IMR-90 (cell line): ENCODE measurements at regions not wholly inside any gene's neighbourhood (a gene's known extent, or its start where the extent isn't known, plus 50 kb on each side); places are given as distances from the start of the nearest gene placed in this dataset.
"Not testable (repeated sequence)": the region's sequence is repeated elsewhere in the genome, so short reads cannot be mapped to it uniquely, and the experiment has no call there.

Source experiments
- ATAC-seq: fragments of 200-7000 bp; cut with Tn5 transposase; 2 replicates; pipeline ENCODE4 v1.9.1; 2020; ENCODE audit warnings: low read depth, mild to moderate bottlenecking, moderate library complexity
- BruUV-seq: library from RNA; stranded (reverse); fragments of 400-500 nt; replicated peaks from 2 replicates; lab custom pipeline; 2021; lab: Mats Ljungman, UMichigan
- CTCF ChIA-PET: fragments of 300-600 bp; formaldehyde crosslinking; extraction: SDS; loops from one replicate; lab custom pipeline; 2021; ENCODE audit warnings: antibody characterized with exemption; lab: Yijun Ruan, JAX
- POLR2A ChIA-PET: fragments of 300-600 bp; sonication (Branson Sonifier 250); formaldehyde crosslinking; loops from one replicate; lab custom pipeline; 2022; ENCODE audit warnings: antibody characterized with exemption; ENCODE audit not compliant: unreplicated experiment; lab: Charles Lee
- DNase-seq: peaks from one replicate; pipeline ENCODE4 v3.0.0; 2013
- H2AFZ ChIP-seq: replicated peaks from 2 replicates; pipeline ENCODE3; 2013; ENCODE audit warnings: low read length, mild to moderate bottlenecking; ENCODE audit not compliant: poor library complexity
- H2AK5ac ChIP-seq: 2 replicates; pipeline ENCODE4 v1.6.1; 2013; ENCODE audit warnings: low read depth, low read length, inconsistent platforms
- H2AK9ac ChIP-seq: replicated peaks from 2 replicates; pipeline ENCODE3; 2013; ENCODE audit warnings: mild to moderate bottlenecking, low read depth, low read length, moderate library complexity; ENCODE audit not compliant: poor library complexity
- H2BK120ac ChIP-seq: 2 replicates; pipeline ENCODE4 v1.6.1; 2013; ENCODE audit warnings: low read depth, low read length, inconsistent platforms
- H2BK15ac ChIP-seq: 3 replicates; pipeline ENCODE4 v1.6.1; 2013; ENCODE audit warnings: low read depth, low read length, inconsistent platforms
- H2BK20ac ChIP-seq: 2 replicates; pipeline ENCODE4 v1.6.1; 2013; ENCODE audit warnings: low read depth, mild to moderate bottlenecking, inconsistent platforms, low read length, moderate library complexity
- H2BK5ac ChIP-seq: 2 replicates; pipeline ENCODE4 v1.6.1; 2013; ENCODE audit warnings: mild to moderate bottlenecking, low read depth, low read length, inconsistent platforms; ENCODE audit not compliant: poor library complexity, severe bottlenecking
- H3K14ac ChIP-seq: replicated peaks from 2 replicates; pipeline ENCODE4 v1.6.1; 2013; ENCODE audit warnings: low read depth, low read length, inconsistent platforms
- H3K18ac ChIP-seq: 2 replicates; pipeline ENCODE4 v1.6.1; 2013; ENCODE audit warnings: low read depth, low read length, control low read depth
- H3K23ac ChIP-seq: 2 replicates; pipeline ENCODE4 v1.6.1; 2013; ENCODE audit warnings: low read depth, low read length, inconsistent platforms
- H3K27ac ChIP-seq: 2 replicates; pipeline ENCODE4 v1.5.1; 2013; ENCODE audit warnings: mild to moderate bottlenecking, control low read depth, low read length; ENCODE audit not compliant: insufficient read depth
- H3K27me3 ChIP-seq: 2 replicates; pipeline ENCODE4 v1.6.1; 2013; ENCODE audit warnings: low read length; ENCODE audit not compliant: control insufficient read depth, insufficient read depth
- H3K36me3 ChIP-seq: 2 replicates; pipeline ENCODE4 v1.6.1; 2013; ENCODE audit warnings: low read length, mixed read lengths; ENCODE audit not compliant: control insufficient read depth, insufficient read depth
- H3K4ac ChIP-seq: 2 replicates; pipeline ENCODE4 v1.6.1; 2013; ENCODE audit warnings: low read depth, low read length, inconsistent platforms
- H3K4me1 ChIP-seq: 2 replicates; pipeline ENCODE4 v1.6.1; 2013; ENCODE audit warnings: low read length, mixed read lengths; ENCODE audit not compliant: control insufficient read depth, insufficient read depth
- H3K4me2 ChIP-seq: 2 replicates; pipeline ENCODE4 v1.6.1; 2013; ENCODE audit warnings: low read depth, mild to moderate bottlenecking, control low read depth, low read length, moderate library complexity
- H3K4me3 ChIP-seq: 2 replicates; pipeline ENCODE4 v1.5.1; 2013; ENCODE audit warnings: low read depth, mild to moderate bottlenecking, control low read depth, low read length, moderate library complexity; ENCODE audit not compliant: insufficient read depth
- H3K56ac ChIP-seq: 2 replicates; pipeline ENCODE4 v1.6.1; 2013; ENCODE audit warnings: low read length, inconsistent platforms; ENCODE audit not compliant: insufficient read depth; ENCODE audit errors: extremely low read depth
- H3K79me1 ChIP-seq, 2 experiments: 2 replicates each; pipeline ENCODE4 v1.6.1; 2013; ENCODE audit warnings: low read length in 2 of 2, inconsistent platforms in 1 of 2, low read depth in 1 of 2
- H3K9ac ChIP-seq: 2 replicates; pipeline ENCODE4 v1.6.1; 2013; ENCODE audit warnings: low read depth, low read length, control low read depth
- H3K9me1 ChIP-seq: 2 replicates; pipeline ENCODE4 v1.6.1; 2013; ENCODE audit warnings: low read length, inconsistent platforms; ENCODE audit not compliant: insufficient read depth
- H3K9me3 ChIP-seq: 2 replicates; pipeline ENCODE4 v1.6.1; 2013; ENCODE audit warnings: low read length; ENCODE audit not compliant: control insufficient read depth, insufficient read depth
- H4K20me1 ChIP-seq: 2 replicates; pipeline ENCODE4 v1.6.1; 2013; ENCODE audit warnings: low read length, inconsistent platforms; ENCODE audit not compliant: insufficient read depth
- H4K5ac ChIP-seq: 2 replicates; pipeline ENCODE4 v1.6.1; 2013; ENCODE audit warnings: mild to moderate bottlenecking, low read depth, low read length, control low read depth
- H4K8ac ChIP-seq, 2 experiments: 2 replicates each; pipeline ENCODE4 v1.6.1; 2013; ENCODE audit warnings: low read depth in 2 of 2, low read length in 2 of 2, control low read depth in 1 of 2, inconsistent platforms in 1 of 2
- H4K91ac ChIP-seq: 2 replicates; pipeline ENCODE4 v1.6.1; 2013; ENCODE audit warnings: low read depth, low read length, inconsistent platforms; ENCODE audit not compliant: insufficient read depth
- ELK1 ChIP-seq: fragments of 150-350 bp; IDR thresholded peaks from 2 replicates; pipeline ENCODE4 v1.6.1; 2016; ENCODE audit warnings: low read depth, mild to moderate bottlenecking, low read length, moderate library complexity, borderline replicate concordance
- FOS ChIP-seq: fragments of 150-350 bp; IDR thresholded peaks from 2 replicates; pipeline ENCODE4 v1.6.1; 2016; ENCODE audit warnings: low read depth, low read length
- RAD21 ChIP-seq: IDR thresholded peaks from 2 replicates; pipeline ENCODE4 v1.6.1; 2012; ENCODE audit warnings: low read length, improper control_type of control experiment
- USF2 ChIP-seq: fragments of 150-350 bp; IDR thresholded peaks from 2 replicates; pipeline ENCODE4 v1.6.1; 2017; ENCODE audit warnings: mild to moderate bottlenecking, antibody characterized with exemption, low read length, low read depth
- WGBS, 2 experiments: methylation state at CpG; one replicate each; pipeline versions ENCODE4 v1.1.5 to v1.1.7; 2013; ENCODE audit warnings: missing lambda C conversion rate in 2 of 2; ENCODE audit not compliant: insufficient read length in 1 of 2; ENCODE audit errors: extremely low coverage in 2 of 2; 5-methylcytosine and 5-hydroxymethylcytosine counted together
- dilution Hi-C: fragments of 300-500 bp; cut with HindIII; formaldehyde crosslinking; loops from one replicate; pipeline ENCODE4 v1.14.3; 2018; ENCODE audit warnings: low sequenced_read_pairs; ENCODE audit not compliant: unreplicated experiment
- in situ Hi-C: fragments of 300-500 bp; cut with MboI; formaldehyde crosslinking; loops from 3 replicates; pipeline ENCODE4 v1.14.3; 2019; ENCODE audit warnings: low sequenced_read_pairs, inconsistent platforms, mixed read lengths
- intact Hi-C: fragments of 100-400 bp; cut with micrococcal nuclease; formaldehyde crosslinking; loops from 2 replicates; pipeline ENCODE4 v1.10.0; 2022

GRCh38 chrX:150119323-150119722 lies 181.0 kb upstream of the EOLA2 start:
- no TSS peak for BruUV-seq

DNA sequence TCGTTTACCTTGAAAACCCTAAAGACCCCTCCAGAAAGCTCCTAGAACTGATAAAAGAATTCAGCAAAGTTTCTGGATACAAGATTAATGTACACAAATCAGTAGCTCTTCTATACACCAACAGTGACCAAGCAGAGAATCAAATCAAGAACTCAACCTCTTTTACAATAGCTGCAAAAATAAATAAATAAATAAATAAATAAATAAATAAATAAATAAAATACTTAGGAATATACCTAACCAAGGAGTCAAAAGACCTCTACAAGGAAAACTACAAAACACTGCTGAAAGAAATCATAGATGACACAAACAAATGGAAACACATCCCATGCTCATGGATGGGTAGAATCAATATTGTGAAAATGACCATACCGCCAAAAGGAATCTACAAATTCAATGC lies 186.8 kb upstream of the EOLA2 start:
- ATAC-seq, H2BK15ac ChIP-seq, H4K20me1 ChIP-seq, H2BK5ac ChIP-seq, POLR2A ChIA-PET, H3K27ac ChIP-seq, H3K56ac ChIP-seq, H2AK9ac ChIP-seq, H2BK20ac ChIP-seq, in situ Hi-C loops, H3K23ac ChIP-seq, H4K8ac ChIP-seq, intact Hi-C loops, H2AK5ac ChIP-seq, H4K91ac ChIP-seq, H3K27me3 ChIP-seq, H3K4me2 ChIP-seq, H2AFZ ChIP-seq, H4K5ac ChIP-seq, DNase-seq, H3K14ac ChIP-seq, H3K9ac ChIP-seq, CTCF ChIA-PET, H3K36me3 ChIP-seq, dilution Hi-C loops, BruUV-seq, H3K79me1 ChIP-seq, H2BK120ac ChIP-seq, H3K4ac ChIP-seq, H3K9me1 ChIP-seq, H3K18ac ChIP-seq, H3K4me1 ChIP-seq, H3K9me3 ChIP-seq, H3K4me3 ChIP-seq: not testable (repeated sequence)
- WGBS, 2 experiments: no CpG with 5 or more reads among the region's 2 CpGs

More at GRCh38 chrX:150119323-150119722, 181.0 kb upstream of the EOLA2 start:
- Histone ChIP-seq H4K5ac (no peak overlapping the region), H2AK9ac (no peak overlapping the region), H2AFZ (no peak overlapping the region), H3K9me3 (no peaks in the 10 kb centered on the region), H2BK5ac (no peak overlapping the region), H2AK5ac (no peak overlapping the region), H3K4ac (no peak overlapping the region), H3K4me1 (no peaks in the 10 kb centered on the region), H2BK20ac (no peak overlapping the region), H3K9me1 (no peaks in the 10 kb centered on the region), H3K36me3 (no peaks in the 10 kb centered on the region), H4K91ac (no peak overlapping the region), H3K4me3 (no peak overlapping the region), H3K56ac (no peak overlapping the region), H3K14ac (no peak overlapping the region), H3K18ac (no peak overlapping the region), H2BK120ac (no peak overlapping the region), H3K23ac (no peak overlapping the region), H3K79me1 (no peaks in the 10 kb centered on the region), H4K8ac (no peak overlapping the region), H3K27me3 (no peaks in the 10 kb centered on the region), H3K27ac (no peak overlapping the region), H2BK15ac (no peak overlapping the region), H4K20me1 (no peaks in the 10 kb centered on the region), H3K9ac (no peak overlapping the region), H3K4me2 (no peak overlapping the region)
- ChIA-PET CTCF (no interaction called here), POLR2A (no interaction called here)
- dilution Hi-C loops: no loop called here
- DNase-seq (no peak), ATAC-seq (no peak)
- in situ Hi-C loops: no loop called here
- WGBS, 2 experiments: no CpG with 5 or more reads among the region's 2 CpGs
- TF ChIP-seq FOS (no peak), ELK1 (no peak), RAD21 (no peak), USF2 (no peak)
- intact Hi-C loops: no loop called here
